H9 (cell line): ENCODE measurements at regions not wholly inside any gene's neighbourhood (a gene's known extent, or its start where the extent isn't known, plus 50 kb on each side); places are given as distances from the start of the nearest gene placed in this dataset.

Experiments
- DNase-seq: peaks from one replicate; pipeline ENCODE4 v3.0.0-alpha.2; 2017
- H2AFZ ChIP-seq: one replicate; pipeline ENCODE4 v1.6.1; 2013; ENCODE audit warnings: mild to moderate bottlenecking, low read length, control low read depth, moderate library complexity
- H2AK5ac ChIP-seq: 2 replicates; pipeline ENCODE4 v1.6.1; 2013; ENCODE audit warnings: low read length, control low read depth, mixed read lengths; ENCODE audit not compliant: insufficient read length
- H2BK120ac ChIP-seq: one replicate; pipeline ENCODE4 v1.6.1; 2013; ENCODE audit warnings: low read depth, mild to moderate bottlenecking, low read length, control low read depth, inconsistent platforms; ENCODE audit not compliant: poor library complexity, severe bottlenecking
- H2BK12ac ChIP-seq: 2 replicates; pipeline ENCODE4 v1.6.1; 2013; ENCODE audit warnings: low read length, control low read depth, mixed read lengths, low read depth; ENCODE audit not compliant: insufficient read length
- H2BK15ac ChIP-seq: 2 replicates; pipeline ENCODE4 v1.6.1; 2013; ENCODE audit warnings: low read depth, low read length, control low read depth
- H2BK20ac ChIP-seq: one replicate; pipeline ENCODE4 v1.6.1; 2013; ENCODE audit warnings: low read depth, mild to moderate bottlenecking, low read length, control low read depth, inconsistent platforms; ENCODE audit not compliant: poor library complexity, severe bottlenecking
- H2BK5ac ChIP-seq: 2 replicates; pipeline ENCODE4 v1.6.1; 2013; ENCODE audit warnings: low read length, control low read depth, mixed read lengths; ENCODE audit not compliant: insufficient read length
- H3K14ac ChIP-seq: 2 replicates; pipeline ENCODE4 v1.6.1; 2013; ENCODE audit warnings: low read length, control low read depth; ENCODE audit not compliant: insufficient read depth
- H3K18ac ChIP-seq: 2 replicates; pipeline ENCODE4 v1.6.1; 2013; ENCODE audit warnings: low read depth, mild to moderate bottlenecking, mixed read lengths, low read length, control low read depth; ENCODE audit not compliant: insufficient read length
- H3K23ac ChIP-seq: 2 replicates; pipeline ENCODE4 v1.6.1; 2013; ENCODE audit warnings: low read length, control low read depth, mixed read lengths, low read depth; ENCODE audit not compliant: insufficient read length
- H3K23me2 ChIP-seq: 2 replicates; pipeline ENCODE4 v1.6.1; 2013; ENCODE audit warnings: low read depth, mild to moderate bottlenecking, mixed read lengths, low read length, control low read depth; ENCODE audit not compliant: insufficient read length, poor library complexity, severe bottlenecking
- H3K27ac ChIP-seq: 2 replicates; pipeline ENCODE4 v1.5.1; 2013; ENCODE audit warnings: low read length, control low read depth, mixed read lengths, low read depth; ENCODE audit not compliant: insufficient read length
- H3K27me3 ChIP-seq: 2 replicates; pipeline ENCODE4 v1.6.1; 2013; ENCODE audit warnings: low read length, control low read depth, inconsistent platforms; ENCODE audit not compliant: insufficient read depth
- H3K4ac ChIP-seq: 2 replicates; pipeline ENCODE4 v1.6.1; 2013; ENCODE audit warnings: low read depth, mild to moderate bottlenecking, control low read depth, inconsistent platforms, low read length, moderate library complexity
- H3K4me1 ChIP-seq: 2 replicates; pipeline ENCODE4 v1.6.1; 2013; ENCODE audit warnings: low read length, control low read depth, inconsistent platforms; ENCODE audit not compliant: insufficient read depth
- H3K4me2 ChIP-seq: 2 replicates; pipeline ENCODE4 v1.6.1; 2013; ENCODE audit warnings: low read length, control low read depth, mixed read lengths; ENCODE audit not compliant: insufficient read length, insufficient read depth
- H3K56ac ChIP-seq: 2 replicates; pipeline ENCODE4 v1.6.1; 2013; ENCODE audit warnings: low read depth, mild to moderate bottlenecking, mixed read lengths, low read length, control low read depth; ENCODE audit not compliant: insufficient read length
- H3K79me1 ChIP-seq: 2 replicates; pipeline ENCODE4 v1.6.1; 2013; ENCODE audit warnings: low read depth, mild to moderate bottlenecking, moderate library complexity, low read length, control low read depth, inconsistent platforms; ENCODE audit not compliant: insufficient read depth, poor library complexity, severe bottlenecking
- H3K79me2 ChIP-seq: 2 replicates; pipeline ENCODE4 v1.6.1; 2013; ENCODE audit warnings: low read length, control low read depth, inconsistent platforms; ENCODE audit not compliant: insufficient read depth
- H3K9ac ChIP-seq: 2 replicates; pipeline ENCODE4 v1.6.1; 2013; ENCODE audit warnings: low read length, control low read depth, mixed read lengths; ENCODE audit not compliant: insufficient read length; ENCODE audit errors: extremely low read depth
- H3K9me3 ChIP-seq: one replicate; pipeline ENCODE4 v1.6.1; 2013; ENCODE audit warnings: low read depth, low read length, inconsistent platforms; ENCODE audit not compliant: control insufficient read depth
- H3T11ph ChIP-seq: one replicate; pipeline ENCODE4 v1.6.1; 2013; ENCODE audit warnings: mild to moderate bottlenecking, low read length, control low read depth, inconsistent platforms
- H4K20me1 ChIP-seq: one replicate; pipeline ENCODE4 v1.6.1; 2013; ENCODE audit not compliant: control insufficient read depth, insufficient read length, insufficient read depth
- H4K5ac ChIP-seq: 2 replicates; pipeline ENCODE4 v1.6.1; 2013; ENCODE audit warnings: low read depth, mild to moderate bottlenecking, mixed read lengths, low read length, control low read depth; ENCODE audit not compliant: insufficient read length
- H4K8ac ChIP-seq: replicated peaks from 2 replicates; pipeline ENCODE4 v1.6.1; 2013; ENCODE audit warnings: low read length, control low read depth, mixed read lengths, low read depth; ENCODE audit not compliant: insufficient read length
- H4K91ac ChIP-seq: 2 replicates; pipeline ENCODE4 v1.6.1; 2013; ENCODE audit warnings: low read depth, mild to moderate bottlenecking, moderate library complexity, mixed read lengths, low read length, control low read depth; ENCODE audit not compliant: insufficient read length
- H3K27ac Mint-ChIP-seq, 3 experiments: 2 replicates in 2 of 3; 3 replicates in 1 of 3; pipeline ENCODE4 v1.8.0; 2020 to 2021; ENCODE audit warnings: mixed read lengths in 3 of 3, mild to moderate bottlenecking in 1 of 3, moderate library complexity in 1 of 3
- H3K27me3 Mint-ChIP-seq: 2 replicates; pipeline ENCODE4 v1.8.0; 2021; ENCODE audit warnings: low read depth, mild to moderate bottlenecking, moderate library complexity, mixed read lengths
- H3K36me3 Mint-ChIP-seq, 3 experiments: 2 replicates in 2 of 3; 3 replicates in 1 of 3; pipeline ENCODE4 v1.8.0; 2020 to 2021; ENCODE audit warnings: low read depth in 3 of 3, mixed read lengths in 3 of 3; ENCODE audit not compliant: insufficient read depth in 1 of 3
- H3K4me1 Mint-ChIP-seq, 2 experiments: 2 replicates each; pipeline ENCODE4 v1.8.0; 2020; ENCODE audit warnings: mixed read lengths in 2 of 2
- H3K4me3 Mint-ChIP-seq, 2 experiments: 2 replicates in 1 of 2; 3 replicates in 1 of 2; pipeline ENCODE4 v1.8.0; 2020 to 2021; ENCODE audit warnings: mild to moderate bottlenecking in 2 of 2, mixed read lengths in 2 of 2, moderate library complexity in 1 of 2
- H3K9me3 Mint-ChIP-seq, 2 experiments: 2 replicates in 1 of 2; 3 replicates in 1 of 2; pipeline ENCODE4 v1.8.0; 2020; ENCODE audit warnings: mild to moderate bottlenecking in 2 of 2, mixed read lengths in 2 of 2, moderate library complexity in 1 of 2
- TF ChIP-seq, protein P1 (sequence below): fragments of 200-600 bp; sonication (generic); conservative IDR thresholded peaks from 3 replicates; pipeline ENCODE4 v1.8.0; 2021; ENCODE audit warnings: antibody characterized with exemption, mild to moderate bottlenecking

GRCh38 chr10:106198275-106198674, 966.2 kb downstream of the SORCS1 start:
- Histone ChIP-seq H4K91ac (no peak overlapping the region), H2BK12ac (no peak overlapping the region), H4K20me1 (no peaks in the 10 kb centered on the region), H3K79me1 (no peaks in the 10 kb centered on the region), H3K9me3 (no peaks in the 10 kb centered on the region), H3K23ac (no peak overlapping the region), H3K56ac (no peak overlapping the region), H3K23me2 (no peaks in the 10 kb centered on the region), H3K4me2 (no peak overlapping the region), H3K9ac (no peak overlapping the region), H4K5ac (no peak overlapping the region), H3K18ac (no peak overlapping the region), H3K27me3 (no peaks in the 10 kb centered on the region), H3K4ac (no peak overlapping the region), H3K79me2 (no peaks in the 10 kb centered on the region), H2AK5ac (no peak overlapping the region), H3K27ac (no peak overlapping the region), H4K8ac (no peak overlapping the region), H2BK15ac (no peak overlapping the region), H3K4me1 (no peaks in the 10 kb centered on the region), H2BK20ac (no peak overlapping the region), H2BK120ac (no peak overlapping the region), H2BK5ac (no peak overlapping the region), H3T11ph (no peak overlapping the region), H3K14ac (no peak overlapping the region), H2AFZ (no peak overlapping the region)
- no peak overlapping the region for H3K27ac Mint-ChIP-seq
- H3K4me3 Mint-ChIP-seq: no peak overlapping the region
- DNase-seq: no peak
- no peaks in the 10 kb centered on the region for H3K36me3 Mint-ChIP-seq
- TF ChIP-seq, protein P1, sequence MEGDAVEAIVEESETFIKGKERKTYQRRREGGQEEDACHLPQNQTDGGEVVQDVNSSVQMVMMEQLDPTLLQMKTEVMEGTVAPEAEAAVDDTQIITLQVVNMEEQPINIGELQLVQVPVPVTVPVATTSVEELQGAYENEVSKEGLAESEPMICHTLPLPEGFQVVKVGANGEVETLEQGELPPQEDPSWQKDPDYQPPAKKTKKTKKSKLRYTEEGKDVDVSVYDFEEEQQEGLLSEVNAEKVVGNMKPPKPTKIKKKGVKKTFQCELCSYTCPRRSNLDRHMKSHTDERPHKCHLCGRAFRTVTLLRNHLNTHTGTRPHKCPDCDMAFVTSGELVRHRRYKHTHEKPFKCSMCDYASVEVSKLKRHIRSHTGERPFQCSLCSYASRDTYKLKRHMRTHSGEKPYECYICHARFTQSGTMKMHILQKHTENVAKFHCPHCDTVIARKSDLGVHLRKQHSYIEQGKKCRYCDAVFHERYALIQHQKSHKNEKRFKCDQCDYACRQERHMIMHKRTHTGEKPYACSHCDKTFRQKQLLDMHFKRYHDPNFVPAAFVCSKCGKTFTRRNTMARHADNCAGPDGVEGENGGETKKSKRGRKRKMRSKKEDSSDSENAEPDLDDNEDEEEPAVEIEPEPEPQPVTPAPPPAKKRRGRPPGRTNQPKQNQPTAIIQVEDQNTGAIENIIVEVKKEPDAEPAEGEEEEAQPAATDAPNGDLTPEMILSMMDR: no peak
- peaks cover 3 to 4% of the 10 kb centered on the region in 2 experiments; a peak in 2 of 4 replicates for H3K4me1 Mint-ChIP-seq
- no peaks in the 10 kb centered on the region for H3K9me3 Mint-ChIP-seq
- H3K27me3 Mint-ChIP-seq: no peaks in the 10 kb centered on the region
